ENCODE measurements at regions not wholly inside any gene's neighbourhood (a gene's known extent, or its start where the extent isn't known, plus 50 kb on each side); places are given as distances from the start of the nearest gene placed in this dataset.

GRCh38 chr4:58119298-58119697, 1009.1 kb upstream of the IGFBP7 start:
- H3K79me2 ChIP-seq (replicated peaks; ENCODE audit: insufficient read depth, low read length): no peaks in the 10 kb centered on the region
- H2AFZ ChIP-seq (ENCODE audit: low read depth, low read length): no peak overlapping the region
- H3K27ac ChIP-seq (ENCODE audit: low read length): no peak overlapping the region
- H3K4me3 ChIP-seq (ENCODE audit: low read length): no peak overlapping the region
- no peak overlapping the region for H3K9ac ChIP-seq (ENCODE audit: low read length)
- no peaks in the 10 kb centered on the region for H4K20me1 ChIP-seq (ENCODE audit: insufficient read depth)
- H3K9me3 ChIP-seq (ENCODE audit: low read length): no peaks in the 10 kb centered on the region
- no peaks in the 10 kb centered on the region for H3K27me3 ChIP-seq (ENCODE audit: insufficient read depth, low read depth, low read length)
- H3F3A ChIP-seq (ENCODE audit: insufficient read depth, low read length, poor library complexity, severe bottlenecking): no peaks in the 10 kb centered on the region
- no peaks in the 10 kb centered on the region for H3K9me2 ChIP-seq (ENCODE audit: insufficient read depth, low read length)
- TF ChIP-seq RAD21 (conservative IDR thresholded peaks at IDR 0.05) (no peak), EZH2 (IDR thresholded peaks at IDR 0.05; ENCODE audit: borderline replicate concordance, insufficient read depth, low read length, poor library complexity, severe bottlenecking) (no peak), TAF1 (IDR thresholded peaks at IDR 0.05; ENCODE audit: low read depth) (no peak), MXI1 (conservative IDR thresholded peaks at IDR 0.05; ENCODE audit: poor library complexity, severe bottlenecking) (no peak), EP300 (conservative IDR thresholded peaks at IDR 0.05; ENCODE audit: poor library complexity, severe bottlenecking) (no peak), POLR2AphosphoS5 (IDR thresholded peaks at IDR 0.05) (no peak), SMC3 (conservative IDR thresholded peaks at IDR 0.05; ENCODE audit: poor library complexity) (no peak)
- TF ChIP-seq, protein P1, sequence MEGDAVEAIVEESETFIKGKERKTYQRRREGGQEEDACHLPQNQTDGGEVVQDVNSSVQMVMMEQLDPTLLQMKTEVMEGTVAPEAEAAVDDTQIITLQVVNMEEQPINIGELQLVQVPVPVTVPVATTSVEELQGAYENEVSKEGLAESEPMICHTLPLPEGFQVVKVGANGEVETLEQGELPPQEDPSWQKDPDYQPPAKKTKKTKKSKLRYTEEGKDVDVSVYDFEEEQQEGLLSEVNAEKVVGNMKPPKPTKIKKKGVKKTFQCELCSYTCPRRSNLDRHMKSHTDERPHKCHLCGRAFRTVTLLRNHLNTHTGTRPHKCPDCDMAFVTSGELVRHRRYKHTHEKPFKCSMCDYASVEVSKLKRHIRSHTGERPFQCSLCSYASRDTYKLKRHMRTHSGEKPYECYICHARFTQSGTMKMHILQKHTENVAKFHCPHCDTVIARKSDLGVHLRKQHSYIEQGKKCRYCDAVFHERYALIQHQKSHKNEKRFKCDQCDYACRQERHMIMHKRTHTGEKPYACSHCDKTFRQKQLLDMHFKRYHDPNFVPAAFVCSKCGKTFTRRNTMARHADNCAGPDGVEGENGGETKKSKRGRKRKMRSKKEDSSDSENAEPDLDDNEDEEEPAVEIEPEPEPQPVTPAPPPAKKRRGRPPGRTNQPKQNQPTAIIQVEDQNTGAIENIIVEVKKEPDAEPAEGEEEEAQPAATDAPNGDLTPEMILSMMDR (IDR thresholded peaks at IDR 0.05; ENCODE audit: poor library complexity, severe bottlenecking): no peak
- TF ChIP-seq, protein P2, sequence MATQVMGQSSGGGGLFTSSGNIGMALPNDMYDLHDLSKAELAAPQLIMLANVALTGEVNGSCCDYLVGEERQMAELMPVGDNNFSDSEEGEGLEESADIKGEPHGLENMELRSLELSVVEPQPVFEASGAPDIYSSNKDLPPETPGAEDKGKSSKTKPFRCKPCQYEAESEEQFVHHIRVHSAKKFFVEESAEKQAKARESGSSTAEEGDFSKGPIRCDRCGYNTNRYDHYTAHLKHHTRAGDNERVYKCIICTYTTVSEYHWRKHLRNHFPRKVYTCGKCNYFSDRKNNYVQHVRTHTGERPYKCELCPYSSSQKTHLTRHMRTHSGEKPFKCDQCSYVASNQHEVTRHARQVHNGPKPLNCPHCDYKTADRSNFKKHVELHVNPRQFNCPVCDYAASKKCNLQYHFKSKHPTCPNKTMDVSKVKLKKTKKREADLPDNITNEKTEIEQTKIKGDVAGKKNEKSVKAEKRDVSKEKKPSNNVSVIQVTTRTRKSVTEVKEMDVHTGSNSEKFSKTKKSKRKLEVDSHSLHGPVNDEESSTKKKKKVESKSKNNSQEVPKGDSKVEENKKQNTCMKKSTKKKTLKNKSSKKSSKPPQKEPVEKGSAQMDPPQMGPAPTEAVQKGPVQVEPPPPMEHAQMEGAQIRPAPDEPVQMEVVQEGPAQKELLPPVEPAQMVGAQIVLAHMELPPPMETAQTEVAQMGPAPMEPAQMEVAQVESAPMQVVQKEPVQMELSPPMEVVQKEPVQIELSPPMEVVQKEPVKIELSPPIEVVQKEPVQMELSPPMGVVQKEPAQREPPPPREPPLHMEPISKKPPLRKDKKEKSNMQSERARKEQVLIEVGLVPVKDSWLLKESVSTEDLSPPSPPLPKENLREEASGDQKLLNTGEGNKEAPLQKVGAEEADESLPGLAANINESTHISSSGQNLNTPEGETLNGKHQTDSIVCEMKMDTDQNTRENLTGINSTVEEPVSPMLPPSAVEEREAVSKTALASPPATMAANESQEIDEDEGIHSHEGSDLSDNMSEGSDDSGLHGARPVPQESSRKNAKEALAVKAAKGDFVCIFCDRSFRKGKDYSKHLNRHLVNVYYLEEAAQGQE (IDR thresholded peaks at IDR 0.05; ENCODE audit: borderline replicate concordance): no peak
- H3K36me3 ChIP-seq (ENCODE audit: insufficient read depth, low read length): no peaks in the 10 kb centered on the region
- no peak overlapping the region for H3K4me2 ChIP-seq (ENCODE audit: low read length)

DNA sequence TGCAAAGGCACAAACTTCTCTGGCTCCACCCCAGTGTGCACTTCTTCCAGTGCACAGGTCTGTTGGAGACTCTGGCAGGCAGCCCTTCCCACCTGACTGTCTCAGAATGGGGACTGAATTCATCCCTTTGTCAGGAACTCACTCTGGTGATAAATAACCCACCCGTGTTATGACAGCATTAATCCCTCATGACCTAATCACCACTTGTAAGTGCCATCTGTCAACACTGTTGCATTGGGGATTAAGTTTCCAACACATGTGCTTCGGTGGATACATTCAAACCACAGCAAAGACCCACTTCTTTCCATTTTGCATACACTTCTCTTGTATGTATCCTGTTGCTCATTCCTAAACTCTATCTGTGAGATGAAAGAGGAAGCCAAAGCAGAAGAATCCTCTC, 1002.9 kb upstream of the IGFBP7 start:
- no peak overlapping the region for H3K9ac ChIP-seq (ENCODE audit: low read length)
- no peak overlapping the region for H3K4me2 ChIP-seq (ENCODE audit: low read length)
- H3K36me3 ChIP-seq (ENCODE audit: insufficient read depth, low read length): no peaks in the 10 kb centered on the region
- H2AFZ ChIP-seq (ENCODE audit: low read depth, low read length): no peak overlapping the region
- H4K20me1 ChIP-seq (ENCODE audit: insufficient read depth): no peaks in the 10 kb centered on the region
- H3K9me3 ChIP-seq (ENCODE audit: low read length): no peaks in the 10 kb centered on the region
- H3F3A ChIP-seq (ENCODE audit: insufficient read depth, low read length, poor library complexity, severe bottlenecking): no peaks in the 10 kb centered on the region
- H3K4me3 ChIP-seq (ENCODE audit: low read length): no peak overlapping the region
- H3K79me2 ChIP-seq (replicated peaks; ENCODE audit: insufficient read depth, low read length): no peaks in the 10 kb centered on the region
- no peaks in the 10 kb centered on the region for H3K27me3 ChIP-seq (ENCODE audit: insufficient read depth, low read depth, low read length)
- H3K27ac ChIP-seq (ENCODE audit: low read length): no peak overlapping the region
- no peaks in the 10 kb centered on the region for H3K9me2 ChIP-seq (ENCODE audit: insufficient read depth, low read length)
- TF ChIP-seq, protein P2 (IDR thresholded peaks at IDR 0.05; ENCODE audit: borderline replicate concordance): no peak
- TF ChIP-seq POLR2AphosphoS5 (IDR thresholded peaks at IDR 0.05) (peak; percentile 47), RAD21 (conservative IDR thresholded peaks at IDR 0.05) (no peak), EP300 (conservative IDR thresholded peaks at IDR 0.05; ENCODE audit: poor library complexity, severe bottlenecking) (peak; percentile 30), TAF1 (IDR thresholded peaks at IDR 0.05; ENCODE audit: low read depth) (no peak)
- TF ChIP-seq, protein P1 (IDR thresholded peaks at IDR 0.05; ENCODE audit: poor library complexity, severe bottlenecking): no peak
